Fibroblast of skin of right quadriceps (primary cell): ENCODE measurements at regions not wholly inside any gene's neighbourhood (a gene's known extent, or its start where the extent isn't known, plus 50 kb on each side); places are given as distances from the start of the nearest gene placed in this dataset.
"Not testable (repeated sequence)": the region's sequence is repeated elsewhere in the genome, so short reads cannot be mapped to it uniquely, and the experiment has no call there.

Experiments used
- DNase-seq: peaks from one replicate; pipeline ENCODE4 v3.0.0-alpha.2; 2013

- no peak for DNase-seq
Measured at GRCh38 chr10:9357471-9357870, 1303.0 kb downstream of the GATA3 start.

DNA sequence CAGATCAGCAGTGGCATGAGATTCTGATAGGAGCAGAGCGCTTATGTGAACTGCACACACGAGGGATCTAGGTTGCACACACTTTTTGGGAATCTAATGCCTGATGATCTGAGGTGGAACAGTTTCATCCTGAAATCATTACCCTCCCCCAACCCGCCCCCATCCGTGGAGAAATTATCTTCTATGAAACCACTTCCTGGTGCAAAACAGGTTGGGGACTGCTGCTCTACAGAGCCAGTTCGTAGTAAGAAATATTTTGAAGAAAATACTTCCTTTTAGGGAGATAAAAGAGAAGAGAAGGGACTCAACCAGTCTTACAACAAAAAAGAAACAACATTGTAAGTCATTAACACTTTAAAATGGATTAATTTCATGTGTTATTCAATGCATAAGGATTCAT lies 1308.2 kb downstream of the GATA3 start:
- DNase-seq, result no peak

DNA sequence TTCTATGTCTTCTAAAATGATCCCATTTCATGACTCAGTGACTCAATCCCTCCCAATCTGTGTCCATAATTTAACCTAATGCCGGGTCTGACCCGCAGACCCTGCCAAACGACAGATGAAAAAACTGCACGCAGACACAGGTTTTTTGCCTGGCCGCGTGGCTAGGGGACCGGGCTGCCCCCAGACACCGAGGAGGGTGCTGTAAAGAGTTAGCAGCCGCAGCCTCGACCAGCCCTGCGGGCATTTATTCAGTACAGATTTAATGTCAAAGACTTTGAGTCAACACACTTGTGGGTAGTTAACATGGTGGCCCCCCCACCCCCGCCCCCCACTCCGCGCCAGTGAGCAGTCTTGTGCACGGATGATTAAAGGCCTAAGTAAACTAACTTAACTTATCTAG lies 1324.7 kb downstream of the GATA3 start:
- no peak for DNase-seq

DNA sequence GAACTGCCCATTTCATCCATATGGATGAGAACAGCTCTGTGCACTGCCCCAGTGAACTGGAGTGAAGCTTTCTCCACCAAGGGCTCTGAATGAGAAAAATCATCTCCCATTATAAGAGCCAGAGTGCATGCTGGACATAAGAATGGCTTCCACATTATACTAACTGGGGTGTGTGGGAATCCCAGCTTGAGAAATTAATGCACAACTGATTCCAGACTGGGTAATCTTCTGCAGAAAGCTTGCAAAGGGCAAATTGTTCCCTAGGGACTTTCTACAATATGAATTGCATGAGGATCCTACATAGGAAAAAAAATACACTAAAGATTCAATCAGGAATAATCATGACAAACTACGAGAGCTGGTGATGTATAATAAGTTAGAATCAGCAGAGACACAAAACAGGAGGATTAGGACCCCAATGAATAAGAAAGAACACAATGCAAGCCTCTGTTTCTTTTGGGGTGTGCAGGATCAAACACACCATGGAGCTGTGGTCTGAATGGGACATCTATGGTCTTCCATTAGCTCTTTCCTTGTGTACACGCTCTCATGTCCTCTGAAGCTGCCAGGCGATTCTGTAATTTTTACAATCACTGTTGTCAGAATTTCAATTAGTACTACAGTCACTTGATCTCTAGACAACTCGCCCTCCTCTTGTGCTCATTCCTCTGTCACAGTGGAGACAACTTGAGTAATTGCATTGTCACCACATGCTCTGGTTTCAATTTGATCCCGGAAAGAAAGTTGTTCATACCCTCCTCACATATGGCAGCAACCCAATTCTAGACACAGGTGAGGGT lies 1327.4 kb downstream of the GATA3 start:
- no peak for DNase-seq

DNA sequence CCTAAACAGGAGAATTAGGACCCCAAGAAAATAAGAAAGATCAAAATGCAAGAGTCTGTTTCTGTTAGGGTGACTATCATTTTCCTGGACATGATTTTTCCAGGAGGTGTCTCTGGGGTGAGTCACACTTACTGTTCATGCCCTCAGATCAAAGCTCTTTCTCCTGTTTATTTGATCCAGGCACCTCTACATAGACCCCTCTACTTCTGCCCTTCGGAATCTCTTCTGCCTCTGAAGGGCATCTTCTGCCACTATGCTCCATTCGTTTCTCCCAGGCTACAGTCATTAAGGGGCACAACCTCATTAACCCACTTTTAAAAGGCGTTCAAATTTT lies 1328.0 kb downstream of the GATA3 start:
- no peak for DNase-seq

- no peak for DNase-seq
Measured at GRCh38 chr10:9390516-9390915, 1336.0 kb downstream of the GATA3 start.

GRCh38 chr10:9399275-9399983 lies 1344.9 kb downstream of the GATA3 start:
- DNase-seq, result no peak

GRCh38 chr10:9402067-9402466 lies 1347.6 kb downstream of the GATA3 start:
- not testable (repeated sequence) for DNase-seq

GRCh38 chr10:9402507-9403195 lies 1348.2 kb downstream of the GATA3 start:
- not testable (repeated sequence) for DNase-seq

DNA sequence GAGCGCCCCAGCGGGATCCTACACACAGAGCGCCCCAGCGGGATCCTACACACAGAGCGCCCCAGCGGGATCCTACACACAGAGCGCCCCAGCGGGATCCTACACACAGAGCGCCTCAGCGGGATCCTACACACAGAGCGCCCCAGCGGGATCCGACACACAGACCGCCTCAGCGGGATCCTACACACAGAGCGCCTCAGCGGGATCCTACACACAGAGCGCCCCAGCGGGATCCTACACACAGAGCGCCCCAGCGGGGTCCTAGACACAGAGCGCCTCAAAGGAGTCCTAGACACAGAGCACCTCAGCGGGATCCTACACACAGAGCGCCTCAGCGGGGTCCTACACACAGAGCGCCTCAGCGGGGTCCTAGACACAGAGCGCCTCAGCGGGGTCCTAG lies 1352.7 kb downstream of the GATA3 start:
- DNase-seq, result not testable (repeated sequence)

DNA sequence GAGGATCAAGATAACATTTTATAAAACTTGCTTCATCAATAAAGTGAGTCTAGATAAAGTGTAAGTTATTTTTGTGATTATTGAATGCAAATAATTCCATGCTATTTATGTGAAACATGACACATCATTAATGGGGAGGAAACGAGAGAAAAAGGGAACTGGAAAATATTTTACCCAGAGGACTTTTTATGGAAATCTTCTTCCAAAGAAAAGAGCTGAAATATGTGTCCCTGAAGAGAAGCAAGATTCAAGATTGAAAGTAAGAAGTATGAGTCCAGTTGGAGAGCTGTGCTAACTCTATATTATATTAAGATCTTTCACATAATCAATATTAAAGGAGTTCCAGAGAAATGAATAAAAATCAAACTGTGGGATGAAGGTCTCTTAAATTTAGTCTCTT lies 1361.8 kb downstream of the GATA3 start:
- DNase-seq, result no peak

- no peak for DNase-seq
Measured at GRCh38 chr10:9419757-9420156, 1365.3 kb downstream of the GATA3 start.

DNA sequence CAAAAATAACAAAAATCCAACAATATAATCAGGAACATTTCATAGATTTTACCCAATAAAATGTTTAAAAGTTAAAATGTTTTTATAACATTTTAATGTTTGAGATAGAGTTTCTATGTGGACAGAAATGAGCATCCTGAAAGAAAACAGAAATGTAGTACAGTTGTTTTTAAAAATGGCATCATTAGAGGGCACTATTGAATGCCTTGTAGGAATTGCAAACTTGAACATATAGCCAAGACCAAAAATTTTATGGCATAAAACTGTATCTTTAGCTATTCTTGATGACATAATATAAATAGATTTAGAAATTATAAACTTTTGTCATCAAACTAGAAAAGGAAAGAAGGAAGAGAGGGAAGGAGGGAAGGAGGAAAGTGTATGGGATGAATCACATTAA lies 1372.7 kb downstream of the GATA3 start:
- DNase-seq, result no peak

DNA sequence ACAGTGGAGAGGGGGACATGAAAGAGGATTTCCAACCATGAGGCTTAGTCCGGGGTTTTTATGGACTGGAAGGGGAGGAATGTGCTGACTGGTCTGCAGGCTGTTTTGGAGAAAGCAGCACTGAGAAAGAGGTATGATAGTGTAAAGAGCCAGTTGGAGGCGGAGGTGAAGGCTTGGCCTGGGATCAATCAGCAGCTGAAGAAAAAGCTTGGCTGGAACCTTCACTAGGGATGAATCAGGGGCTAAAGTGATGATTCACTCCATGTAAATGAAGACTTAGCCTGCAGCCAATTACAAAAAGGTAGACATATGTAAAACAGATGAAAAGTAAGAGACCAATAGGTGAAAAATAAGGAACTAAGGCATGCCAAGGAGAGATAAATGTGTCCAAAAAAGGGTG lies 1382.6 kb downstream of the GATA3 start:
- peak; percentile 44 for DNase-seq

GRCh38 chr10:9443758-9444157 lies 1389.3 kb downstream of the GATA3 start:
- DNase-seq, result no peak

DNA sequence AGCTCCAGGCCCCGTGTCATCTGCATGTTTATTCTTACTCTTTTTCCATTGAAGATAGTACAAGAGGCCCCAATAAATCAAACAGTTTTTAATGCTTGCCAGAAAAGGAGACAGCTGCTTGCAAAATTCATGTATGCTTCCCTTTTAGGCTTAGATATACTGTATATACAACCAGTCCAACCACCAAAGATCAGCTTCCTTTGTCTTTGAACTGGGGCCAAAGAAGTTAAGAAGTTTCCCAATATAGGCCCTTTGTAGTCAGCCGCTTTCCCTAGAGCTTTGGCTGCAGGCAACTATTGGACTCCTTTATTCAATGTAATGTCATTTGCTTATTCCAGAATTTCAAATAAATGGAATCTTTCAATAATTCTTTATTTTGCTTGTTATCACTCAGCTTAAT lies 1395.0 kb downstream of the GATA3 start:
- DNase-seq, result no peak

- no peak for DNase-seq
Measured at GRCh38 chr10:9450801-9451200, 1396.3 kb downstream of the GATA3 start.

- DNase-seq, result no peak
Measured at GRCh38 chr10:9451211-9451773, 1396.8 kb downstream of the GATA3 start.

- DNase-seq, result no peak
Measured at GRCh38 chr10:9452056-9452455, 1397.6 kb downstream of the GATA3 start.

GRCh38 chr10:9453871-9454270 lies 1399.4 kb downstream of the GATA3 start:
- not testable (repeated sequence) for DNase-seq

DNA sequence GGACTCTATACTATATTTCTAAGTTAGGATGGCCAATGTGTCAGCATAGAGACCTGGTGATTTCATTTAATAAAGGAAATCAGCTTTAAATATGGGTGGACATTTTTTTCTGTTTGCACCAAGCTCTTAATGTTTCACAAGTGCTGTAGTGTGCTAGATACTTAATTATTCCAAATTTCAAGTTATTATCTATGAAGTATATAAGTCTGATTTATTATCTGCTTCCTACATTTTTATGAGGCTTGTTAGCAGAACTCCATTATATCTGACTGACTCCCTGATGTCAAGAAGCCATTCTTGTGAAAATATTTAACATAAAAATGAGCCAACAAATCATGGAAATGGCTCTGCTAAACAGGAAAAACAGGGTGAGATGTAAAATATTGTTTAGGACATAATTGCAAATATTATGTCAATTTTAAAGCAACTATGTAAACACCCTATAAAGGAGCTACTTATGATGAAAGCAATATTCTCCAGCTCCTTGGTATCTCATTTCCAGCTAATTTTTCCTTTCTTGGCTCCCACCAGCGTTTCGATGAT lies 1415.2 kb downstream of the GATA3 start:
- no peak for DNase-seq

GRCh38 chr10:9470581-9470980 lies 1416.1 kb downstream of the GATA3 start:
- DNase-seq, result no peak

GRCh38 chr10:9501944-9502343 lies 1447.5 kb downstream of the GATA3 start:
- no peak for DNase-seq
